ENCODE measurements at regions not wholly inside any gene's neighbourhood (a gene's known extent, or its start where the extent isn't known, plus 50 kb on each side); places are given as distances from the start of the nearest gene placed in this dataset.

DNA sequence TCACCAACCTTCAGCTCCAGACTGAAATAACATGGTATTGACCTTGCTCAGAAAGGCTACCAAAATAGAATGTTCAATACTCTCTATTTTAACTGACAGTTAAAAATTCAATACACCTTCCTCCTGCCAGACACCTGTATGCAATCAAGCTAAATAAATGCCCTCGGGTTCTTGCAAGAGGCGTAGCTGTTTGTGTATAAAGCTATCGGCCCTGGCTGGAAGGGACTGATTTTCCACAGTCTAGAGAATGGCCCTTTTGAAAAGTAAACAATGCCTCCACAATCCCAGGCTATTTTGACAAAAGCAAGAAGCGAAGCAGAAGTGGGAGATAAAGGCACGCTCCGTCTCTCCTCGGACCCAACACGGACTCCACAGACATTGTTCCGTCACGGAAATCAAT, 791.2 kb downstream of the BRD1 start:
- in situ Hi-C loops (cut with MboI; ENCODE audit: low sequenced_read_pairs): no loop called here

DNA sequence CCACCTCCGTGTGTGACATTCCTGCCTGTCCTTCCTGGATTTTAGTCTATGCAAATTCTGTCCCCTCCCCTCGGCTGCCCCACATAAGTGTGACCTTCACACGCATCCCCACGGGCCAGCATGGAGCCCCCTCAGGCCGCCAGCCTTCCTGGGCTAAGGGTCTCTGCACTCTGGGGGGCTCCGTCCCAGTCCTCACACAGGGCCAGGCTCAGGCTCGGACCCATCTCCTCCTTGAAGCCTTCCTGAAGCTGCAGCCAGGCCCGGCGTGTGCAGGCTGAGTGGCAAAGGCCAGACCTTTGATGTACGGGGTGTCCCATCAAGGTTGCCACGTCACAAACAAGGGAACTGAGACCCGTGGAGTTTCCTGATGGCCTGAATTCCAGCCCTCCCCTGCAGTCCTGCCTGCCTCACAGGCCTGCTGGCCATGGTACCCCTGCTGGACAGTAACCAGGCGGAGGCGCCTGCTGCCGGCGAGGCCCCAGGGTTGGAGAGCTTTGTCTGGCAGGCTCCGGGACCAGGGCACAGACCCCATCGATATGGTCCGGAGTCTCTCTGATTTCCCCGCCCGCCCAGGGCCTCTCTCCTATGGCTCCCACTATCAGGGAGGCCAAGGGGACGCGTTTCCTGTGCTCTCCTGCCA, 791.7 kb downstream of the BRD1 start:
- in situ Hi-C loops (cut with MboI; ENCODE audit: low sequenced_read_pairs): no loop called here

DNA sequence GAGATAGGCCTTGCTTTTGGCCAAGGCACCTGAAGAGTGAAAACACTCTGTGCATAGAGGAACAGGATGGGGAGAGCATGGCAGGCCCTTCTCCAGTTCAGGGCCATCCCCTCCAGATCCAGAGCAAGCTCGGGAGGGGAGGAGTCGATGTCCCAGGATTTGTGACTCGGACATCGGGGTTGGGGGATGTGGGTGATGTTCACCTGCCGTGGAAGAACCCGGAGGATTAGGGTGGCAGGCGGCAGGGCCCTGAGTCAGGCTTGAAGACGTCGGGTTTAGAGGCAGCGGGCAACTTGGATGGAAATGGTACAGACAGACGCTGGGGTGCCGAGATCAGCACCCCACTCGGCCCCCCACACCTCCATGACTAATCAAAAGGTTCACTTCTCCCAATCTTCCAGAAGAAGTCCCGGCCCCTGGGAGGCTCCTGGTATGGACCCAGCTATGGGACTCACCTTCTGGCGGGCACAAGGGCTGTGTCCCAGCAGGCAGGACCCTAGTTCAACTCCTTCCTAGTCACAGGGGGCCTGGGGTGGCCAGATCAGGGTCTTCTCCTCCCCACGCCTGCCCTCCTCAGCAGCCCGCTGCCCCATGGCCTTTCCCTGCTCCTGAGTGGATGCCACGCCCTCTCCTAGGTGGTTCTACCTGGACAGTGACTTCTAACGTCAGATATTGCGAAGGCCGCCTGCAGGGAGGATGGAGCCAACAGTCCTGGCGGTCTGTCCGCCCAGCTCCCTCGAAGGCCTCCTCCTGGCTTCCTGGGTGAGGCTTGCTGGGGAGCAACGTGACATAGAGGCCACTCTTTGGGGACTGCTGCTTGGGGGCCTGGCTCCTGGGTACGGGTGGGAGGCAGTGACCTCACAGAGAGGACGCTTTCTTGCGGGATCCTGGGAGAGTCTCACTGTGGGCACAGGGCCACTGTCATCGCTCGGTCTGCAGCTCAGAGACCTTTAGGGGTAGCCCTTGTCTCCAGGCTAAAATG, 792.5 kb downstream of the BRD1 start:
- in situ Hi-C loops (cut with MboI; ENCODE audit: low sequenced_read_pairs): no loop called here

DNA sequence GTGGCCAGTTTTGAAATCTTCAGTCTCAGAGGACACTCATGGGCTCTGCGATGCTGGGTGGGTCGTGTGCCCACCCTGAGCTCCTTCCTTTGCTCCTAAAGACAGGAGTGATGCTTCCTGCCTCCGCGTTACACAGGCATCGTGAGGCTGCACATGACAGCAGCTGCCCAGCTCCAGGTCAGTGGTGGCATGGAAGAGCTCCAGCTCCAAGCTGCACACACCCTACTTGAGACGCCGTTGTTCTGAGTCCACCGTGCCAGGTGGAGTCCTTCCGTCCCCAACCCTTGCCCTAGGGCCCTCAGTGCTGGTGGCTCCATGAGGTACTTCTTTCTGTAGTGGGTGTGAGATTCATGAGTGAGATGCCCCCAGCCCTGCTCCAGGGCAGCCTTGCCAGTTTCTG, 794.1 kb downstream of the BRD1 start:
- in situ Hi-C loops (cut with MboI; ENCODE audit: low sequenced_read_pairs): no loop called here

DNA sequence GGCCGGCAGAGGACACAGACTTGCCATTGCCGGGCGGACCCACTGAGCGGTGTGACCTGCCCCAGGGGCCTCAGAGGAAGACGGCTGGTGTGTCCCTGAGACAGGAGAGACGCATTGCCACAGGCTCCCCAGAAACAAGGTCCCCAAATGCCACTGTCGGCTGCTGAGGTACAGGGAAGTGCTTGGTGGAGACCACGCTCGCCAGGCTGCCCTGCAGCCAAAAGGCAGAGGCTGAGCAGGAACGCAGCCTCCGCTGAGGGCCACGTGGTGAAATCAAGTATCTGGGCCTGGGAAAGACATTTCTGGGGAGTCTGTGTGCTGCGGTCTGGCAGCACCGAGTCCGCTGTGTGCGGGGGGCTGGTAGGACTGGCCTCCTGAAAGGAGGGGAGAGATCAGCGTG, 794.9 kb downstream of the BRD1 start:
- in situ Hi-C loops (cut with MboI; ENCODE audit: low sequenced_read_pairs): no loop called here

DNA sequence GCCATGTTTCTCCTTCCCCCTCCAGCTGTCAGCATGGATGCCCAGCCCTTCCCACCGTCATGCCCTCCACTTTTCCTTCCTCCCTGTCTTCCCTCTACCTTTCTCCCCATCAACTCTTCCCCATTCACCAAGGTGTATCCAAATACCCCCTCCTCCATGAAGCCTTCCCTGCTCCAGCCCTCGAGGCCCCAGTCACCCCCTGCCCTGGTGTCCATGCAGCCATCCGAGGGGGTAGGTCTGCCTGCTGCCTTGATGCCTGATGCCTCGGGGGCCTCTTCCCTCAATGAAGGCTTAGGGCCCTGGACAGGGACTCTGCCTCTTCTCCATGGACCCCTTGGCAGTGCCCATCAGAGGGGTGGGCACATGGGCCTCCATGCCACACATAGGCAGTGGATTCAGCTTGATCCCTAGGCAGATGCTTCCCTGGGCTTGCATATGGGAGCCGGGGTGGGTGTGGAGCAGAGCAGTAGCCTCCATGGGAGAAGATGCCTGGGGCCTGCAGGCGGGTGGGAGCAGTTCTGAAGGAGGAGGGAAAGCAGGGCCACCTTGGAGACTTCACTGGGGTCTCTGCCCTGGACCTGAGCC, 795.8 kb downstream of the BRD1 start:
- in situ Hi-C loops (cut with MboI; ENCODE audit: low sequenced_read_pairs): no loop called here

DNA sequence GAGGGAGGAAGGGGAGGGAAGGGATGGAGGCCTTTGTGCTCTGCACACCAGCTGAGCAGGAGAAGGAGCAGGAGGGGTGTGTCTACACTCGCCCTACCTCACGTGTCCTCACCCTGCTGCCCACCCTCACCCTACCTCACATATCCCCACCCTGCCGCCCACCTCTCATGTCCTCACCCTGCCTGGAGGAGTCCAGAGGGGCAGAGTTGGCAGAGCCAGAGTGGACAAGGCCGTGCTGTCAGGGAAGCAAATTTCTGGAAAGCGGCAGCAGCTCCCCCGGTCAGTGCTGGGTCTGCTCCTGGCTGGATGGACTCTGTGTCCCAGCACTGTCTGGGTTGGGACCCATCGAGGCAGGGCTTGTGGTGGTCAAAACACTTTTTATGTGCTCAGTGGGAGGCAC, 799.6 kb downstream of the BRD1 start:
- in situ Hi-C loops (cut with MboI; ENCODE audit: low sequenced_read_pairs): no loop called here

DNA sequence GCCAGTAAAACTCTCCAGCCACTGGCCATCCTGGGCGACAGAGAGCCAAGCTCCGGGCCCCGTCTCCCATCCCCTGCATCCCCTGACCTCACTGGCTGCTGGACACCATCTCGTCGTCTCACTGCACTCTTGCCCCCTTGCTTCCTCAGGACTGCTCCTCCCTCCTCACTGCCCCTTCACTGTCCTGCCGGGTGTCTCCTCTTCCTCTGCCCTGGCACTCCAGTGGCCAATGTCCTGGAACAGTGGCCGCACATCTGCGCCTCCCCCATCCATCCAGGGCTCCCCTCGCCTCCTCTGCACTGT, 800.4 kb downstream of the BRD1 start:
- in situ Hi-C loops (cut with MboI; ENCODE audit: low sequenced_read_pairs): no loop called here

DNA sequence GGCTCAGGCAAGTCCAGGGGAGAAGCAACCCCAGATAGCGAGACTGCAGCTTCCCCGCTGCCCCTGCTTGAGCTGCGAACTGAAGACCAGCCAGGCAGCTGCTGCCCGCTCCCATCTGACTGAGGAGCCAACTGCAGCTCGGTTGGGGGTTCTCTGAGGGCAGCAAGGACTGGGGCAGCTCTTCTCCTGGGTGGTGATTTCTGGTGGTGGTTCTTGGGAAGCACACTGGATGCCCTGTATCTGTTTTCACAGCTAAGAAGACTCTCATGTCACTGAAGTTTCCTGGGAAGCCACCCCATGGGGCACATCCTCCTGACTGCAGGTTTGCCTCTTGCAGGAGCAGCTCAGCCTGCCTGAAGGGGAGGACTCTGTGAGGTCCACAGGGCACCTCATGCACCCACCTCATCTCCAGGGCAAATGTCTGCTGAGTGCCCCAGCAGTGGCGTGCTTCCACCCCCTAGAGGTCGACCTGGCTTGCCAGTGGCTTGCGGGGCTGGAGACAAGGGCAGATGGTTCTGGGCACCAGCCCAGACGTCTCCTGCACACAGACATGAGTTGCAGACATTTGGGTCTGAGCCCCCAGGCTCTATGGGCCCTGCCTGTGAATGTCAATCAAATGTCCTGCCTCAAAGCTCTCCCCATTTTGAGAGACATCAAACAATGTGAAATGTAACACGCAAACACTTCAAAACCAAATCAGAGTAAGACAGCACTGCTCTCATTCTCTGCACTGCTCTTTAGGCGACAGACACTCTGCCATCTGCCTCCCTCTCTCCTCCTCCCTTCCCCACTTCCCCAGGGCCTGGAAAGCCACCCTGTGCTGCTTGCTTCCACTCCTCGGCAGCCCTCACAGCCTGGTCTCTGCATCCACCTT, 800.9 kb downstream of the BRD1 start:
- in situ Hi-C loops (cut with MboI; ENCODE audit: low sequenced_read_pairs): no loop called here

DNA sequence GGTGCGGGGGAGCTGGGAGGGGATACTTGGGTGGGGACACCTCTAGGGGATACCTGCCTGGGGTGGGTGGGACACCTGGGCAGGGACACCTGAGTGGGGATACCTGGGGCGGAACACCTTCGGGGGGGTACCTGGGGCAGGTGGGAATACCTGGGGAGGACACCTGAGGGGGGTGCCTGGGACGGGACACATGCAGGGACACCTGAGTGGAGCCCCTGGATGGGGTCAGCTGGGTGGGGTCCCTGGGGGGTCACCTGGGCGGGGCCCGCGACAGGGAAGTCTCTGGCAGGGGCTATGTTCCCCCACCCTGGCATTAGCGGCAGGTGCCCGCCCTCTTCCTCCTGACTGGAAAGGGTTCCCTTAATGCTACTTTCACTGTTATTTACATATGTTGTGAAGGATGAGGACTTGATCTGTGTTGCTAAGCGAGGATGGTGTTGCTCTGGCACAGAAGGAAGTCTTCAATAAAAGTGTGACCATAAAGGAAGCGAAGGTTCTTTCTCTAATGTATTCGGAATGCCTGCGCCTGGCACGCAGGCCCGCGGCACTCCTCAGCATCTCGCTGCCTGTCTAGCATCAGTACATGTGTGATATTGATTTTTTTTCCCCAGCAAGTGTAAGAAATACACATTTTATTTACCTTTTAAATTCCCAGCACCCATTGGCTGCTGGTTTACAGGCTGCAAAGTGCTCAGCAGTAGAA, 801.7 kb downstream of the BRD1 start:
- in situ Hi-C loops (cut with MboI; ENCODE audit: low sequenced_read_pairs): no loop called here

DNA sequence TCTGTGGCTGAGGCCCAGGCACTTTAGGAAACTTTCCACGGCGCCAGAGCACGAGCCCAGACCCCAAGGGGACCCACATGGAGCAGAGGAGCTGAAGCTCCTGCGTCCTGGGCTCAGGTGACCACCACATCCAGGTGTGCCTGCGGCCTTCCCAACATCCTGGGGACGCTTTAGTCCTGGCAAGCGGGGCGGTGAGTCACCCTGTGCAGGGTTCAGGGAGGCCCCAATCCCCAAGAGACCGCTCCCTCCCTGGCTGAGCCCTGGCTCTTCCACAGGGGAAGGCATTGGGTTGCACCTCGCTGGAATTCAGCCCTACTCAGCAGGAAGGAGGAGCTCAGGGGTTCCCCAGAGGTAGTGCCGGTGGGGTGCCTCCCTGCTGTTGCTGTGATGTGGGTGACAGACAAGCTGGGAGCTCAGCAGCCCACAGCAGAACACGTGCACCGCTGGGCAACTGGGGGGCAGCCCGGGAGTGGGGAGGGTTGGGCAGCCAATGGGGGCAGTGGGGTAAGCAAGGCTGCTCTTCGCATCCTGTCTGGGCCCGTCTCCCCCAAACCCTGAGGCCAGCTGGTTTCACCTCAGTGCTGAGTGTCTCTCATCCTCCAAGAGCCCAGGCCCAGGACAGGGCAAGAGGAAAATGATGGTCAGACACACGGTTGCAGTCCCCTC, 802.8 kb downstream of the BRD1 start:
- in situ Hi-C loops (cut with MboI; ENCODE audit: low sequenced_read_pairs): no loop called here

DNA sequence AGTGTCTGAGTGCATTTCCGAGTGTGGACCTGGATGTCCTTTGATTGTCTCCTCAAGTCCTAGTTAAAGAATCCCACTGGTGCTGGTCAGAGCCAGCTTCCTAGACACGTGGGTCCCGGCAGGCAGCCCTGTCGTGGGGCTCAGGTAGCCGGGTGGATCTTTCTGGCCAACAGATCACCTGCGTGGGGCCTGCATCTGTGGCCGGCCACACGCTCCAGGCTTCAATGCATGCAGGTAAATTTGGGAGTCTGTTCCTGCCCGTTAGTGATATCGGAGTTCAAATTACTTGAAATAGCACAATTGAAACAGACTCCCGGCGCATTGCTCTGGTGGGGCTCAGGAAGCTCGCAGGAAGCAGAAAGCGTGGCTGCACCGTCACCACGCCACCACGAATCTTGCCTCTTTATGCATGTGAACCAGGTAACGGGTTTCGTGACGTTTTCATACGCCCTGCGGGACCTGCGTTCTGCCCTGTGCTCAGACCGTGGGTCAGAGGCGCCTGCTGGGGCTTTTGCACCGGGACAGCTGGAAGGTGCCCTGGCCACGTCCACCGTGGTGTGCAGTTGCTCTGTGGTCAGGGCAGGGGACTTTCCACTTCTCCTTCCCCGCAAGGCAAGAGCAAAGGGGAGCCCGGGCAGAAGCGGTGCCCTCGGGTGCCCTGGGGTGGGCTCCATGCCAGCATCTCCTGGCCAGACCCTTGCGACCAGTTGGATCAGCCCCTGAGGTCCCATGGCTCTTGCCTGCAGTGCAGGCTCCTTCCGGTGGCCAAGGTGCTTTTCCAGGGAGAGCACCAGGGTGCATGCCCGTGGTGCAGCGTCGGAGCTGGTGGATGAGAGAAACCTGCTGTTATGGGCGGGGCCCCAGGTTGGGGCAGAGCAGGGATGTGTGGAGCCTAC, 803.5 kb downstream of the BRD1 start:
- in situ Hi-C loops (cut with MboI; ENCODE audit: low sequenced_read_pairs): no loop called here

DNA sequence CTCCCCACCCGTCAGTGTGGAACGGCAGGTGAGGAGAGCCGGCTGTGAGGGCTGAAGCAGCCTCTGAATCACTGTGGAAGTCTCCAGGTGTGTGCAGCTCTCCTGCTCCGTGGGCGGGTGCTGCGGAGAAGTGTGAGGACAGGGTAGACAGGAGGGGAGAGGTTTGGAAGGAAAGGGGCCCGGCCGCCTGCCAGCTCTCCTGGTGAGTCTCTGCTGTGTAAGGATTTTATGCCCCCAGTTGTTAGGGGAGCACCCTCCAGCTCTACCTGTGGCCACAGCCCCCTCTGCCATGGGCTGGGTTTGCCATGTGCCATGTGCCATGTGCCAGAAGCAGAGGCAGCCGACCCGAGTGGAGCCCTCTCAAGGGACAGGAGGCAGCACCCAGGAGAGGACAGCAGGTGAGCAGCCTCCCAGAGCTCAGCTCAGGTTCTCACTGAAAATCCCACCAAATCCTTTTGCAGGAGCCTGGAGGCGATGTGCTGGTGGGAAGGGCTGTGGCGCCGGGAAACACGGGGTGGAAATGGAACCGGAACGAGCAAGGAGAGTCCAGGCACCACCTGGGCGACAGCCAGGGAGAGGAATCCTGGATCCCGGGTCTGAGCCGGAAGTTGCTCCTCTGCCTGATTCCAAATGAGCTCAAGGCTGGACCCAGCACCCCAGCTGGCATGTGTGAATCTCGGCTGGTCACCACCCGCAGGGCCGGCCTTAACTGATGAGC, 804.4 kb downstream of the BRD1 start:
- in situ Hi-C loops (cut with MboI; ENCODE audit: low sequenced_read_pairs): no loop called here

DNA sequence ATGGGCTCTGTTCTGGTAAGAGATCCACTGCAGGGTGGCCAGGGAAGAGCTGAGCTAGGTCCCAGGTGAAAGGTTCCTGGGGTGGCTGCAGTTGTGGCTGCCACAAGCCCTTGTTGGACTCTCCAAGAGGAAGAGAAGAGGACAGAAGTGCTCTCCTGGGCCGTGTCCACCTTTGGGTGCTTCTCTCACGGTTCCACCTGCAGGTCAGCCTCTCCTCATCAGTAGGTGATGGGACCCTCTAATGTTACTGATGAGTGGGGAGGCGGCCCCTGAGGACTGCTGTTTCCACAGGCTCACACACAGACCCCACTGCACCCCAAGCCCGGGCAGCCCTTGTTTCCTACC, 804.9 kb downstream of the BRD1 start:
- in situ Hi-C loops (cut with MboI; ENCODE audit: low sequenced_read_pairs): no loop called here

DNA sequence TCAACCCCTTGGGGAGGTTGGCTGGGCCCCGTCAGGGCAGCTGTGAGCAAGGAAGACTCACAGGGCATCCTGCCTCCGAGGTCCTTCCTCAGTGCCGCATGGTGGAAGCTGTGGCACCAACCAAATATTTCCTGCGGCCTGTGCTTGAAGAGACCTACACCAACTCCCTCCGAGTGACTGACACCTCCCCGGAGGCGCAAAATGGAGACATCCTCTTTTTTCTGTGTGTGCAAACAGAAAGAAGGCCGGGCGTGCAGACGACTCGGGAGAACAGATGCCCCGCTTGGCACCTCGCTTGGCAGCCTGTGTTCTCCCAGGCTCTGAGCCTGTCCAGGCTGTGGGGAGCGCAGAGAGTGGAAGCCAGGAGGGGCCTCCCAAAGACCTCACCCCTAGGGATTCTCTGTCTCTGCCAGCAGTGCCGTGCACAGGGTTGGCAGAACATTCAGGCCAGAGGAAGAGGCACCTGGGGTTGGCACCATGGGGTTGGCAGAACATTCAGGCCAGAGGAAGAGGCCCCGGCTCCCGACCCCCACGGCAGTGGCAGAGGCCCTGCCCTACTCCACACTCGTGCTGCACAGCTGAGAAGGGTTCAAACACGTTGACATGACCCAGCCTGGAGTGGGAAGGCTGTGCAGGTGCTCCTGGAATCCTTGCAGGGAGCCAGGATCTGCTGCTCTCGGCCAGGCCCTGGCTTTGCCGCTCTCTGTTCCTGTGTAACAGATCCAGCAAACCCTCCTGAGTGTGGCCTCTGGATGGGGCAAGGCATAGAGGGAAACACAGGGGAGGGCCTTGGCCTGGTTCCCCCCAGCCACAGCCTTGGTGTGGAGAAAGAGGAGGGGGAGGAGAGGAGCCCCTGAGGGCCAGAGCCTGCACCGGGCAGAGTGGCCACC, 805.5 kb downstream of the BRD1 start:
- in situ Hi-C loops (cut with MboI; ENCODE audit: low sequenced_read_pairs): no loop called here

DNA sequence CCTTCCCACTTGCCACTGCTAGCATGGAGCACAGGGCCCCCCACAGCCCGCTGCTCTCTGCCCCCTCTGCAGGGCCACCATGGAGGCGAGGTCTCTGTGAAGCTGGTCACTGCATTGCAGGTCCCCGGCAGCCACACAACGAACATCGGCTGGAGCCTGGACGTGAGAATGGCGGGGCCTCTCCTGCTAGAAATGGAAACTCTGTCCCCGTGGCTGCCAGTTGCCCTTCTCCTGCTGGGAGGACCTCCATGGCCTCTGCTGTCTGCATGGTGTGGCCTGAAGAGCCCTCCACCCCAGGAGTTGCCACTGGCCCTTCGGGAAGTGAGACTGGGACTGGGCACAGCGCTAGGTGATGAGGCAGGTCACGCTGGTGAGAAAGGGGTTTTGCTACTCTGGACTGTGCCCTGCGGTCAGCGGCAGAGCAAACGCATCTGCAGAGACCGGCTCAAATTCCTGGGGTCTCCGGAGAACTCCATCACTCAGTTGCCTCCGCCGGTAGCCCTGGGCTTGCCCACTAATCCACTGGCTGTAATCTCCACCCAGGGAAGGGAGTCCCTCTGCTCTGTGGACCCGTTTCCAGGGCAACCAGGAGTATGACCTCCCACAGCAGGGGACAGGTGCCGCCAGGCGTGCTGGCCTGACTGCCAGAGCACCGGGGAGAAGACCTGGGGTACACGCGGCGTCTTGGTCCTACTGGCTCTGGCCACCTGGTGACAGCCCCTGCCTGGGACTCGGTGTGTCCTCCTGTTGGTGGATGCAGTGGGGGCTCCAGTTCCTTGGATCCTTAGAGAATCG, 806.3 kb downstream of the BRD1 start:
- in situ Hi-C loops (cut with MboI; ENCODE audit: low sequenced_read_pairs): no loop called here
